ENCODE measurements at regions not wholly inside any gene's neighbourhood (a gene's known extent, or its start where the extent isn't known, plus 50 kb on each side); places are given as distances from the start of the nearest gene placed in this dataset.

- TF ChIP-seq CTCF (conservative IDR thresholded peaks at IDR 0.05; ENCODE audit: low read depth, low read length), result no peak
- no peak overlapping the region for H3K9ac ChIP-seq
- no peaks in the 10 kb centered on the region for H3K27me3 ChIP-seq (ENCODE audit: insufficient read depth, low read depth)
- H3K79me2 ChIP-seq (ENCODE audit: insufficient read depth, low read depth), result no peaks in the 10 kb centered on the region
- H3K4me2 ChIP-seq, result no peak overlapping the region
- no peak overlapping the region for H3K27ac ChIP-seq
- no peaks in the 10 kb centered on the region for H4K20me1 ChIP-seq (ENCODE audit: insufficient read depth)
- no peak overlapping the region for H3K4me3 ChIP-seq (IDR thresholded peaks at IDR 0.05; ENCODE audit: insufficient read depth, low read depth, low read length)
- no peaks in the 10 kb centered on the region for H3K4me1 ChIP-seq (ENCODE audit: low read depth, poor library complexity, severe bottlenecking)
- H2AFZ ChIP-seq (ENCODE audit: low read depth), result no peak overlapping the region
- H3K36me3 ChIP-seq (ENCODE audit: insufficient read depth), result no peaks in the 10 kb centered on the region
These were observed 366.7 kb upstream of the FAM241A start for GRCh38 chr4:111778543-111778942.

- H4K20me1 ChIP-seq (ENCODE audit: insufficient read depth), result no peaks in the 10 kb centered on the region
- H3K27ac ChIP-seq, result no peak overlapping the region
- H3K27me3 ChIP-seq (ENCODE audit: insufficient read depth, low read depth), result no peaks in the 10 kb centered on the region
- no peaks in the 10 kb centered on the region for H3K4me1 ChIP-seq (ENCODE audit: low read depth, poor library complexity, severe bottlenecking)
- no peak overlapping the region for H3K4me2 ChIP-seq
- no peaks in the 10 kb centered on the region for H3K36me3 ChIP-seq (ENCODE audit: insufficient read depth)
- TF ChIP-seq CTCF (conservative IDR thresholded peaks at IDR 0.05; ENCODE audit: low read depth, low read length), result no peak
- H3K79me2 ChIP-seq (ENCODE audit: insufficient read depth, low read depth), result no peaks in the 10 kb centered on the region
- no peak overlapping the region for H2AFZ ChIP-seq (ENCODE audit: low read depth)
- H3K9ac ChIP-seq, result no peak overlapping the region
- H3K4me3 ChIP-seq (IDR thresholded peaks at IDR 0.05; ENCODE audit: insufficient read depth, low read depth, low read length), result no peak overlapping the region
These were observed 364.3 kb upstream of the FAM241A start for GRCh38 chr4:111780965-111781364.

GRCh38 chr4:111781611-111782010 is 363.6 kb upstream of the FAM241A start:
- Histone ChIP-seq H3K27me3 (ENCODE audit: insufficient read depth, low read depth) (no peaks in the 10 kb centered on the region), H3K36me3 (ENCODE audit: insufficient read depth) (no peaks in the 10 kb centered on the region), H3K9ac (no peak overlapping the region), H3K4me1 (ENCODE audit: low read depth, poor library complexity, severe bottlenecking) (no peaks in the 10 kb centered on the region), H3K4me2 (no peak overlapping the region), H2AFZ (ENCODE audit: low read depth) (no peak overlapping the region), H3K4me3 (IDR thresholded peaks at IDR 0.05; ENCODE audit: insufficient read depth, low read depth, low read length) (no peak overlapping the region), H4K20me1 (ENCODE audit: insufficient read depth) (no peaks in the 10 kb centered on the region), H3K79me2 (ENCODE audit: insufficient read depth, low read depth) (no peaks in the 10 kb centered on the region), H3K27ac (no peak overlapping the region)
- TF ChIP-seq CTCF (conservative IDR thresholded peaks at IDR 0.05; ENCODE audit: low read depth, low read length), result no peak

- no peaks in the 10 kb centered on the region for H3K27me3 ChIP-seq (ENCODE audit: insufficient read depth, low read depth)
- H3K4me1 ChIP-seq (ENCODE audit: low read depth, poor library complexity, severe bottlenecking), result no peaks in the 10 kb centered on the region
- no peaks in the 10 kb centered on the region for H3K79me2 ChIP-seq (ENCODE audit: insufficient read depth, low read depth)
- no peak overlapping the region for H2AFZ ChIP-seq (ENCODE audit: low read depth)
- no peak overlapping the region for H3K27ac ChIP-seq
- no peaks in the 10 kb centered on the region for H3K36me3 ChIP-seq (ENCODE audit: insufficient read depth)
- no peaks in the 10 kb centered on the region for H4K20me1 ChIP-seq (ENCODE audit: insufficient read depth)
- H3K4me3 ChIP-seq (IDR thresholded peaks at IDR 0.05; ENCODE audit: insufficient read depth, low read depth, low read length), result no peak overlapping the region
- H3K9ac ChIP-seq, result no peak overlapping the region
- TF ChIP-seq CTCF (conservative IDR thresholded peaks at IDR 0.05; ENCODE audit: low read depth, low read length), result no peak
- no peak overlapping the region for H3K4me2 ChIP-seq
These were observed 357.2 kb upstream of the FAM241A start for GRCh38 chr4:111788099-111788498.
